COLO829 (cell line): ENCODE measurements at regions not wholly inside any gene's neighbourhood (a gene's known extent, or its start where the extent isn't known, plus 50 kb on each side); places are given as distances from the start of the nearest gene placed in this dataset.
"Not testable (repeated sequence)": the region's sequence is repeated elsewhere in the genome, so short reads cannot be mapped to it uniquely, and the experiment has no call there.

Experiments
- DNase-seq: peaks from one replicate; pipeline ENCODE4 v3.0.0; 2012; ENCODE audit warnings: low spot score

- DNase-seq, result no peak
Observed at GRCh38 chr5:25764733-25765132, 1120.0 kb upstream of the CDH10 start.

DNA sequence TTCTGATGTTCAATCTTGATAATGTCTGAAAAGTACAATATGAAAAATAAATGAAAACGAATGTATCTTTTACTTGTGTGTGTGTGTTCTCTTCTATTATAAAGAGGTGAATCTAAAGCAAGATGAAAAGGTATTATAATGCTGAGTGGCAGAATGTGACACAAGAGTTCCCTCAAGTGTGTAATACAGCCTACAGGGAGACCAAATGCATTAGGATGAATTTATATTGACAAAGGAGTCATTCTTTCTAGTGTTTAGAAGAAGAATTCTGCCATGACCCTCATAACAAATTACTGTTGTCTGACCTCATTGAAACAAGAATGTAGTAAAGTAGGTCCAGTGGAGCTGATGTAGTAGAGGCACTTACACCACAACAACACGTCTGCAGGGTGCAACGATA is 1119.0 kb upstream of the CDH10 start:
- no peak for DNase-seq

DNA sequence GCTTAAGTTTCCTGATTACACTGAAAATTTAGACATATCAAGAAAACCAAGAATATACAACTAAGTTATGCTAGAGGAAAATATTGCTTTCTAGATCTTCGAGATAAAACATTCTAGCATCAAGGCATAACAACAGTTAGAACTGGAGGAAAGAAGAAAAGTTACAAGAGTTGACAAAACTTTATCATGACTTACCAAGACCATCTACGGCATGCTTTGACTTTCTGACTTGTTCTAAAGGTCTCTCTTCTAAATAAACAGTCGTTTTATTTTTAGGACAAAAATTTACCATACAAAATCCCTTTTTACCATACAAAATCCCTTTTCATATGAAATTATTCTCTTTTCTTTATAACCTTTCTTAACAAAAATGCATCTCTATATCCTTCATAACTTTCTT is 1110.1 kb upstream of the CDH10 start:
- no peak for DNase-seq

- no peak for DNase-seq
Observed at GRCh38 chr5:25744908-25745307, 1100.1 kb upstream of the CDH10 start.

- DNase-seq, result no peak
Observed at GRCh38 chr5:25716680-25717079, 1071.9 kb upstream of the CDH10 start.

DNA sequence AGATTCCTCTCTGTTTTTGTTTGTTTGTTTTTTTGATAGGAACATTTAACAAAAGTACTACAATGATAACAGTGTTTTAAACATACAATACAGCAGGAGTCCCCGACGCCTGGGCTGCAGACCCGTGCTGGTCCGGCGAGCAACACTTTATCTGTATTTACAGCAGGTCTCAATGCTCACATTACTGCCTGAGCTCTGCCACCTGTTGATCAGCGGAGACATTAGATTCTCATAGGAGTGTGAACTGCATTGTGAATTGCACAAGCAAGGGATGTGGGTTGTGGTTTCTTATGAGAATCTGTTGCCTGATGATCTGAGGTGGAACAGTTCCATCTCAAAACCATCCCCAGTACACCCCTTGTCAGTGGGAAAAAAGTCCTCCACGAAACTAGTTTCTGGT is 1068.5 kb upstream of the CDH10 start:
- no peak for DNase-seq

DNA sequence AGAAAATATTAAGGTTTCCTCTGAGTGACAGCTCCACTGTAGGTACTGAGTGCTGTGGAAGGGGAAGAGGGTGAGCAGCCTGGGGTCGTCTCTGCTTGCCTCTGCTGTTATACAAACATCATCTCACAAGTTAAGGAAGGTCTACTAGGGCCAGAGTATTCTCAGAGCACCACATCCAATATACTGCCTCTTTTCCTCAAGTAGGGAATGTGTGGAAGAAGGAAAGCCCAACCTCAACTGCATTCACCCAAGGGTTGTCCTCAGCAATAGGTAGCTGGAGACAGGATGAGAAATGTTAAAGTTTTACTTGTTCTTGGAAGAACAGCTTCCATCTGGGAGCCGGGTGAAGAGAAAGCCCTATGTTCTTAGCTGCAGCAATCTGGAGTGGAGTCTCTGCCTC is 1062.3 kb upstream of the CDH10 start:
- no peak for DNase-seq

DNA sequence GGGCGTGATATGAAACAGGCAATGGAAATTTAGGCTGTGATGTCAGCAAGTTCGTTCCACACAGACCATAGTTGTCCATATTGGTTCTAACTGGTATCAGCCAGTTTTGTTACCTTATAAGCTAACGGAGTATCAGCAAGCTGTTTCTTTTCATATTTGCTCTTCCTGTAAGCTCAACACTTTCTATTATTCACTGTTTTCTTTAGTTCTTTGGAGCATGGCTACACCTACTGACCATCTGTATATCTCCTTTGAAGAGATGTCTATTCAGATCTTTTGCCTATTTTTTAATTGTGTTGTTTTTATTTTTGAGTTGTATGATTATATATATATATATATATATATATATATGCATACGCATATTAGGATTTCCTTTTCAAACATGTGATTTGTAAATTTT is 1057.2 kb upstream of the CDH10 start:
- DNase-seq, result no peak

- DNase-seq, result no peak
Observed at GRCh38 chr5:25694801-25695200, 1050.0 kb upstream of the CDH10 start.

GRCh38 chr5:25688156-25688555 is 1043.4 kb upstream of the CDH10 start:
- DNase-seq, result no peak

DNA sequence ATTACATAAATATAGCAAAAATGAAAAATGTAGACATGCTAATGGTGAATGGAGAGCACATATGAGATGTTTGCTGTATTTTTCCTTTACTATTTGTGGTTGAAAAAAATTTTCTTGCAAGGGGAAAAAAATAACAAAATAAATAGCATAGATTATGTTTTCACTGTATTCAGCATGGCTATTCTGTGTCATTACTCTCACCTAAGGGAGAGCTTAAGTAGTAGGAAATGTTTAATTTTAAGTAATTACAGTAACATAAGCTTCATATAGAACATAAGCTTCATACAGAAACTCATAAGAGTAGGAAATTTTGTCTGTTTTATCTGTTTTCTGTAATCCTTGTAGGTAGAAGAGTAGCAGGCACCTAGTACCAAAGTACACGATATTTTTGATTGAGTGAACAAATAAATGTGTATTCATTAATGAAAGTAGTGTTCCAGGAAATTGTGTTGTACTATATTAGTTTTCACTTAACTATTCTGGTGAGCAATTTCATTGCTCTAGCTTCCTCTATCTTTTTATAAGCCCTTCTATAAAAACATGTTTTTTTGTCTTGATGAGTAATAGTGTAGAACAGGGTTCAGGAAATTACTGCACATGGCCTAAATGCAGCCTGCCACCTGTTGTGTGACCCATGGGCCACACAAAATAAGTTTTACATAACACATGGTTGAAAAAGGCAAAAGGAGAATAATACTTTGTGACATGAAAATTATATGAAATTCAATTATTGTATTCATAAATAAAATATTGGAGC is 1025.0 kb upstream of the CDH10 start:
- no peak for DNase-seq

DNA sequence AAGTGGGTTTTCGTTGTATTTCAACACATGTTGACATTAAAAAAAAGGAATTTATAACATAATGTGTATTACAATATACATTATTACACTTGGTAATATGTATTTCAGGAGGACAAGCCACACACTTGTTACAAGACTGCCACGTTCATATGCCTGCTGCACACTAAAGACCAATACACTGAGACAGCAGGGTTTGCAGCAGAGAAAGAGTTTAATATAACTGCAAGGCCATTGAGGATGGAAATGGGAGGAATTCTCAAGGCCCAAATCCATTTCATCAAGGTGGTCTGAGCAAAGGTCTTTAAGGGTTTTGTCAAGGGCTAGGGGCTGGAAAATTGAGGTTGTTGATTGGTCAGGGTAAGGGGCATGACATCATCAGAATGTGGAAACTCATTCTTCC is 1017.8 kb upstream of the CDH10 start:
- no peak for DNase-seq

GRCh38 chr5:25650316-25650715 is 1005.5 kb upstream of the CDH10 start:
- not testable (repeated sequence) for DNase-seq

DNA sequence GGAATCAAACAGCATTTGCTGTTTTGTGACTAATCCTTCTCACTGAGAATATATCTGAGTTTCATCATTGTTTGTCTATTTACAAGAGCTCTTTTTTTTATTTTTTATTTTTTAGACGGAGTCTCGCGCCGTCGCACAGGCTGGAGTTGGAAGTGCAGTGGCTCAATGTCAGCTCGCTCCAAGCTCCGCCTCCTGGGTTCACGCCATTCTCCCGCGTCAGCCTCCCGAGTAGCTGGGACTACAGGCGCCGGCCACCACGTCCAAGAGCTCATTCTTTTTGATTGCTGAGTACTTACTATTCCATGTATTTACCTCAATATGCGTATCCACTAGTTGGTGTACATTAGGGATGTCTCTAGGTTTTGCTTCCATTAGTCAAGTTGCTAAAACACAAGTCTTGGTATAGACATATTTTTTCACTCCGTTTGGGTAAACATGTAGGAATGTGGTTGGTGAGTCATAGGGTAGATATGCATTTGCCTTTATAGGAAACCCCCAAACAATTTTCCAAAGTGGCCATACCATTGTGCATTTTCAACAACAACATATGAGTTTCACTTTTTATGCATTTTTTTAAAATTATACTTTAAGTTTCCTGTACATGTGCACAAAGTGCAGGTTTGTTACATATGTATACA is 1005.0 kb upstream of the CDH10 start:
- no peak for DNase-seq

DNA sequence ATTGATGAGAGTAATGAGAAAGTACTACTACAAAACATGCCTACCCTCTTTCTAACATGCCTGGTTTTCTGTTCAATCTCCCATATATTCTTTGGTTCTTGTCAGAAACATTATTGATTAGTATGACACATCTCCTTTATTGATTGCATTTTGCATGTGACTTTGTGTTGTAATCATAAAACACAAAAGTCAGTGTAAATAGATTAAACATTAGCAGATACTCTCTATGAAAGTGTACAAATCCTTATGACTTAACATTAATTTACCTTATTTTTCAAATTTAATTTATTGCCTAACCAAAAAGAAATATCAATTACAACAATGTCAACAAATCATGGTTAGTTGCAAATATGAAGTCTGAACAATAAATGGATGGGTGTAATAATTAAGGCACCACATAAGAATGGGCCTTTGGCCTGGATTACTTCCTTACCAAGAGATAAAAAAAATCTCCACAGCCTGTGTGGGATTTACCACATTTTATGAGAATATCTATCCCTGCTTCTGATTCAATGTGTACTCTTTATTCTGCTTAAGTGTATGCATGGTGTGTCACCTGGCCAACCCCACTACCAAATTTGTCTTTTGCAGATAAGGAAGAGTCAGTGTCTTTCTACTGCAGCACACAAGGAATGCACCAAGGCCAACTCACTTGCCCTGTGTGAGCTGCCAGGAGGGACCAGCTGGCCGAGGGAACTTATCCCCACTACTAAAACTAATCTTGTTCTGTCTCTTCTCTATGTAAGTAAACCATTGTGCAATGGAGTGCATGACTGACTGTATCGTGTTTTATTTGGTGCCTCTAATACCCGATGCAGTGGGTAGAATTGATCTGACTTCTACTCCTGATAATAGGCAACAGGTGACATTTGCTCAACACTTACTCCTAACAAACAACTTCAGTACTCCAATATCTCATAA is 1001.9 kb upstream of the CDH10 start:
- DNase-seq, result no peak

DNA sequence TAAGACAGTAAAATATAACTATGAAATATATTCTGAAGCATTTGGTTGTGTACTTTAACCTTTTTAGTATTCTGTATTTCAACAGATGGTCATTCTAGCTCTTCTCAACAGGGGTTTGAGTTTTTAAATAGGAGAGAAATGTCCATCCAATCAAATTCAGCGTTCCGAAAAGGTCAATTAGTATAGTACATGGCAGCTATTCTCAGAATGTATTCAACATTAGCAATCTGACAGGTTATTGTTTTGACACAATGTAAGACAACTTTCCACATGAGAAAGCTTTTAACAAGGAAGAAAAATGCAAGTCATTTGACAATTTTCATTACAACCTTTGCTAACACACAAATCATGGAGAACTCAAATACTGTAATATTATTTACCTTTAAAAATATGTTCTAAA is 996.3 kb upstream of the CDH10 start:
- DNase-seq, result no peak

GRCh38 chr5:25619273-25619672 is 974.5 kb upstream of the CDH10 start:
- DNase-seq, result no peak

- DNase-seq, result no peak
Observed at GRCh38 chr5:25618821-25619220, 974.0 kb upstream of the CDH10 start.

- no peak for DNase-seq
Observed at GRCh38 chr5:25614466-25614865, 969.7 kb upstream of the CDH10 start.

DNA sequence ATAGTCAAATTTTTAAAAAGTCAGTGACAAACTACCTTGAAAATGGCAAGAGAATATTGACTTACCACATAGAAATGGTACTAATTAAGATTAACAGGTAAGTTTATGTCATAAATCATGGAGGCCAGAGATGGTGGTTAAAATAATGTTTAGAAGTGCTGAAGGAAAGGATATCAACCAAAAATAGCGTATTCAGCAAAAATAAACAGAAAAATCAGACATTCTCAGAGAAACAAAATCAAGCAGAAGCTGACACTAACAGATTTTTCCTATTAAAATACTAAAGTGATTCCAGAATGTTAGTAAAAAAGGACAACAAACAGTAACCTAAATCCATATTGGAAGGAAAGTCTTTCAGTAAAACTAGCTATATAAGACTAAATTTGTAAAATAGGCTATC is 959.9 kb upstream of the CDH10 start:
- DNase-seq, result no peak

DNA sequence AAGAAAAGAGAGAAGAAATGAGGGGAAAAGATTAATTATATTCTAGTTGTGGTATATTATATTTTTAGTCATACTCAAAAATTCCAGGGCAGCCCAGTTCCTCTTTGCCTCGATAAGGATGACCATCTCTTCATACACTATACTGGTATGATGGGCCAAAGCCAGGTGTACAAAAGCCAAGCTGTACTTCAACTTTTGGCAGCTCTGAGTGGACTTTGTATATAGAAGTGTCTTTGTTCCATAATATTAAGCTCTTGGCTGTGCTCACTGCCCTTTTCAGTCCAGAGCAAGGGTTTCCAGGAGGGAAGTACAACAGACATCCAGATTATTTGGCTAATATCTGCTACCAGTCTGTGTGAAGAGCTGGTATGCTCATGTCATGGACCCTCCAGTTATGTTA is 934.3 kb upstream of the CDH10 start:
- no peak for DNase-seq

- DNase-seq, result no peak
Observed at GRCh38 chr5:25573691-25574090, 928.9 kb upstream of the CDH10 start.

- DNase-seq, result no peak
Observed at GRCh38 chr5:25570067-25570583, 925.3 kb upstream of the CDH10 start.
